IMR-90 (cell line): ENCODE measurements at regions not wholly inside any gene's neighbourhood (a gene's known extent, or its start where the extent isn't known, plus 50 kb on each side); places are given as distances from the start of the nearest gene placed in this dataset.

Experiments used
- ATAC-seq: fragments of 200-7000 bp; cut with Tn5 transposase; 2 replicates; pipeline ENCODE4 v1.9.1; 2020; ENCODE audit warnings: low read depth, mild to moderate bottlenecking, moderate library complexity
- BruUV-seq: library from RNA; stranded (reverse); fragments of 400-500 nt; replicated peaks from 2 replicates; lab custom pipeline; 2021; lab: Mats Ljungman, UMichigan
- CTCF ChIA-PET: fragments of 300-600 bp; formaldehyde crosslinking; extraction: SDS; loops from one replicate; lab custom pipeline; 2021; ENCODE audit warnings: antibody characterized with exemption; lab: Yijun Ruan, JAX
- POLR2A ChIA-PET: fragments of 300-600 bp; sonication (Branson Sonifier 250); formaldehyde crosslinking; loops from one replicate; lab custom pipeline; 2022; ENCODE audit warnings: antibody characterized with exemption; ENCODE audit not compliant: unreplicated experiment; lab: Charles Lee
- DNase-seq: peaks from one replicate; pipeline ENCODE4 v3.0.0; 2013
- H2AFZ ChIP-seq: replicated peaks from 2 replicates; pipeline ENCODE3; 2013; ENCODE audit warnings: low read length, mild to moderate bottlenecking; ENCODE audit not compliant: poor library complexity
- H2AK5ac ChIP-seq: 2 replicates; pipeline ENCODE4 v1.6.1; 2013; ENCODE audit warnings: low read depth, low read length, inconsistent platforms
- H2AK9ac ChIP-seq: replicated peaks from 2 replicates; pipeline ENCODE3; 2013; ENCODE audit warnings: mild to moderate bottlenecking, low read depth, low read length, moderate library complexity; ENCODE audit not compliant: poor library complexity
- H2BK120ac ChIP-seq: 2 replicates; pipeline ENCODE4 v1.6.1; 2013; ENCODE audit warnings: low read depth, low read length, inconsistent platforms
- H2BK15ac ChIP-seq: 3 replicates; pipeline ENCODE4 v1.6.1; 2013; ENCODE audit warnings: low read depth, low read length, inconsistent platforms
- H2BK20ac ChIP-seq: 2 replicates; pipeline ENCODE4 v1.6.1; 2013; ENCODE audit warnings: low read depth, mild to moderate bottlenecking, inconsistent platforms, low read length, moderate library complexity
- H2BK5ac ChIP-seq: 2 replicates; pipeline ENCODE4 v1.6.1; 2013; ENCODE audit warnings: mild to moderate bottlenecking, low read depth, low read length, inconsistent platforms; ENCODE audit not compliant: poor library complexity, severe bottlenecking
- H3K14ac ChIP-seq: replicated peaks from 2 replicates; pipeline ENCODE4 v1.6.1; 2013; ENCODE audit warnings: low read depth, low read length, inconsistent platforms
- H3K18ac ChIP-seq: 2 replicates; pipeline ENCODE4 v1.6.1; 2013; ENCODE audit warnings: low read depth, low read length, control low read depth
- H3K23ac ChIP-seq: 2 replicates; pipeline ENCODE4 v1.6.1; 2013; ENCODE audit warnings: low read depth, low read length, inconsistent platforms
- H3K27ac ChIP-seq: 2 replicates; pipeline ENCODE4 v1.5.1; 2013; ENCODE audit warnings: mild to moderate bottlenecking, control low read depth, low read length; ENCODE audit not compliant: insufficient read depth
- H3K27me3 ChIP-seq: 2 replicates; pipeline ENCODE4 v1.6.1; 2013; ENCODE audit warnings: low read length; ENCODE audit not compliant: control insufficient read depth, insufficient read depth
- H3K36me3 ChIP-seq: 2 replicates; pipeline ENCODE4 v1.6.1; 2013; ENCODE audit warnings: low read length, mixed read lengths; ENCODE audit not compliant: control insufficient read depth, insufficient read depth
- H3K4ac ChIP-seq: 2 replicates; pipeline ENCODE4 v1.6.1; 2013; ENCODE audit warnings: low read depth, low read length, inconsistent platforms
- H3K4me1 ChIP-seq: 2 replicates; pipeline ENCODE4 v1.6.1; 2013; ENCODE audit warnings: low read length, mixed read lengths; ENCODE audit not compliant: control insufficient read depth, insufficient read depth
- H3K4me2 ChIP-seq: 2 replicates; pipeline ENCODE4 v1.6.1; 2013; ENCODE audit warnings: low read depth, mild to moderate bottlenecking, control low read depth, low read length, moderate library complexity
- H3K4me3 ChIP-seq: 2 replicates; pipeline ENCODE4 v1.5.1; 2013; ENCODE audit warnings: low read depth, mild to moderate bottlenecking, control low read depth, low read length, moderate library complexity; ENCODE audit not compliant: insufficient read depth
- H3K56ac ChIP-seq: 2 replicates; pipeline ENCODE4 v1.6.1; 2013; ENCODE audit warnings: low read length, inconsistent platforms; ENCODE audit not compliant: insufficient read depth; ENCODE audit errors: extremely low read depth
- H3K79me1 ChIP-seq, 2 experiments: 2 replicates each; pipeline ENCODE4 v1.6.1; 2013; ENCODE audit warnings: low read length in 2 of 2, inconsistent platforms in 1 of 2, low read depth in 1 of 2
- H3K9ac ChIP-seq: 2 replicates; pipeline ENCODE4 v1.6.1; 2013; ENCODE audit warnings: low read depth, low read length, control low read depth
- H3K9me1 ChIP-seq: 2 replicates; pipeline ENCODE4 v1.6.1; 2013; ENCODE audit warnings: low read length, inconsistent platforms; ENCODE audit not compliant: insufficient read depth
- H3K9me3 ChIP-seq: 2 replicates; pipeline ENCODE4 v1.6.1; 2013; ENCODE audit warnings: low read length; ENCODE audit not compliant: control insufficient read depth, insufficient read depth
- H4K20me1 ChIP-seq: 2 replicates; pipeline ENCODE4 v1.6.1; 2013; ENCODE audit warnings: low read length, inconsistent platforms; ENCODE audit not compliant: insufficient read depth
- H4K5ac ChIP-seq: 2 replicates; pipeline ENCODE4 v1.6.1; 2013; ENCODE audit warnings: mild to moderate bottlenecking, low read depth, low read length, control low read depth
- H4K8ac ChIP-seq, 2 experiments: 2 replicates each; pipeline ENCODE4 v1.6.1; 2013; ENCODE audit warnings: low read depth in 2 of 2, low read length in 2 of 2, control low read depth in 1 of 2, inconsistent platforms in 1 of 2
- H4K91ac ChIP-seq: 2 replicates; pipeline ENCODE4 v1.6.1; 2013; ENCODE audit warnings: low read depth, low read length, inconsistent platforms; ENCODE audit not compliant: insufficient read depth
- BHLHE40 ChIP-seq: fragments of 150-350 bp; IDR thresholded peaks from 2 replicates; pipeline ENCODE4 v1.6.1; 2016; ENCODE audit warnings: mild to moderate bottlenecking, low read depth, low read length
- CHD1 ChIP-seq: IDR thresholded peaks from 2 replicates; pipeline ENCODE4 v1.6.1; 2012; ENCODE audit warnings: low read depth, low read length, improper control_type of control experiment
- MAFK ChIP-seq: IDR thresholded peaks from 2 replicates; pipeline ENCODE4 v1.6.1; 2012; ENCODE audit warnings: low read depth, low read length, improper control_type of control experiment
- MXI1 ChIP-seq: IDR thresholded peaks from 2 replicates; pipeline ENCODE4 v1.6.1; 2012; ENCODE audit warnings: low read depth, mild to moderate bottlenecking, low read length, moderate library complexity, borderline replicate concordance
- POLR2A ChIP-seq: IDR thresholded peaks from 2 replicates; pipeline ENCODE4 v1.6.1; 2012; ENCODE audit warnings: mild to moderate bottlenecking, low read depth, low read length
- RAD21 ChIP-seq: IDR thresholded peaks from 2 replicates; pipeline ENCODE4 v1.6.1; 2012; ENCODE audit warnings: low read length, improper control_type of control experiment
- RCOR1 ChIP-seq: IDR thresholded peaks from 2 replicates; pipeline ENCODE4 v1.6.1; 2012; ENCODE audit warnings: mild to moderate bottlenecking, low read length, improper control_type of control experiment; ENCODE audit not compliant: insufficient replicate concordance
- WGBS, 2 experiments: methylation state at CpG; one replicate each; pipeline versions ENCODE4 v1.1.5 to v1.1.7; 2013; ENCODE audit warnings: missing lambda C conversion rate in 2 of 2; ENCODE audit not compliant: insufficient read length in 1 of 2; ENCODE audit errors: extremely low coverage in 2 of 2; 5-methylcytosine and 5-hydroxymethylcytosine counted together
- dilution Hi-C: fragments of 300-500 bp; cut with HindIII; formaldehyde crosslinking; loops from one replicate; pipeline ENCODE4 v1.14.3; 2018; ENCODE audit warnings: low sequenced_read_pairs; ENCODE audit not compliant: unreplicated experiment
- in situ Hi-C: fragments of 300-500 bp; cut with MboI; formaldehyde crosslinking; loops from 3 replicates; pipeline ENCODE4 v1.14.3; 2019; ENCODE audit warnings: low sequenced_read_pairs, inconsistent platforms, mixed read lengths
- intact Hi-C: fragments of 100-400 bp; cut with micrococcal nuclease; formaldehyde crosslinking; loops from 2 replicates; pipeline ENCODE4 v1.10.0; 2022
- TF ChIP-seq, protein P1 (sequence below): conservative IDR thresholded peaks from 2 replicates; pipeline ENCODE4 v1.5.1; 2012; ENCODE audit warnings: mild to moderate bottlenecking, low read depth, low read length, improper control_type of control experiment
- TF ChIP-seq, protein P2 (sequence below): fragments of 150-350 bp; IDR thresholded peaks from 2 replicates; pipeline ENCODE4 v1.6.1; 2017; ENCODE audit warnings: mild to moderate bottlenecking, antibody characterized with exemption, low read length, low read depth
- TF ChIP-seq, protein P3 (sequence below): fragments of 150-350 bp; IDR thresholded peaks from 2 replicates; pipeline ENCODE4 v1.6.1; 2016; ENCODE audit warnings: low read depth, mild to moderate bottlenecking, low read length, moderate library complexity, borderline replicate concordance

DNA sequence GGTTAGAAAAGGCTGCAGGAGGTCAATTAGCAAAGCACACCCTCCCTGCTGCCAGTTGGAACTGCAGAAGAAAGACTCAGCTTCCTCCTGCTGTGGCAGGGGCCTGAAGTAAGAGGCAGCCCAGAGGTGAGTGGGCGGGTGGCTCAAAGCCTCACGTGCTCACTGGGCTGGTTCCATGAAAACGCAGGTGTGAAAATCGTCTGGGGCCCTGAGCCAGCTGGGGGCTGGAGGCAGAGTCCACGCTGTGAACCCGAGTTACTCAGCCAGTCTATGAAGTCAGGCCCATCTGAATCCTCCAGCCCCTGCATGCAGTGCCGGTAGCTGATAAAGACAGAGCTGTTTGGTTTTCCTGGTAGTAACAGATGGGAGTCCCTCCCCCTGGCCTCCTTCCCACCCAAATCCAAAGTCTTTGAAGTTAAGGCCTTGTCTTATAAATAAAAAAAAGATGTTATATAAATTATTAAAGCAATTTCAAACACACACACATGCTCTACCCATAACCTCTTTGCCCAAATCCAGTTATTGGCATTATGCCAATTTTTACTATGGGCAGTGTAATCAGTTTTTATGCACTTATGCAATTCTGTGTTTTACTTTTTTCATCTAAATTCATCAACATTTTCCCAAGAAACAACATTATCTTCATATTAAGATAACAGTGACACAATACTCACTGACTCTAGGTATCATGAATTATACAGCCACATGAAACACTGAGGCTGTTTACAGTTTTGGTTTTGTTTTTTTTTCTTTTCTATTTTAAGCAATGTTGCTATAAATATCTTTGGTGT lies 57.9 kb upstream of the PNMA1 start (continued):
- TF ChIP-seq RAD21 (no peak), MAFK (0 out of 2 replicates have a peak, but pooled peaks have one; percentile 9)

GRCh38 chr14:73770977-73771847 lies 57.0 kb upstream of the PNMA1 start:
- Histone ChIP-seq H2BK5ac (no peak overlapping the region), H3K36me3 (no peaks in the 10 kb centered on the region), H3K27me3 (no peaks in the 10 kb centered on the region), H2BK120ac (no peak overlapping the region), H3K4ac (no peak overlapping the region), H2AK5ac (peak overlapping the region; percentile 11; the same call in 1 of the 2 replicates), H3K4me3 (no peak overlapping the region), H3K9me1 (peaks cover 36% of the 10 kb centered on the region), H3K18ac (no peak overlapping the region), H2BK15ac (peak overlapping the region; percentile 6; the same call in 1 of the 3 replicates), H3K56ac (no peak overlapping the region), H3K9me3 (no peaks in the 10 kb centered on the region), H4K5ac (no peak overlapping the region), H3K27ac (0 out of 2 replicates have a peak overlapping the region, but pooled peaks have one; percentile 9), H2BK20ac (no peak overlapping the region), H3K23ac (no peak overlapping the region), H3K9ac (no peak overlapping the region), H3K4me2 (peak overlapping the region; percentile 36; the same call in 1 of the 2 replicates), H2AK9ac (no peak overlapping the region), H3K14ac (no peak overlapping the region), H4K91ac (no peak overlapping the region), H4K20me1 (peaks cover 84% of the 10 kb centered on the region), H2AFZ (no peak overlapping the region), H4K8ac (no peak overlapping the region), H3K79me1 (peaks cover 51 to 86% of the 10 kb centered on the region in 2 experiments), H3K4me1 (peaks cover 23% of the 10 kb centered on the region)
- intact Hi-C loops = no loop called here
- whole genome bisulfite sequencing, 2 experiments = 100% methylated on average over 2 of the region's 18 CpGs; no CpG with 5 or more reads in 1 of the 2 experiments
- dilution Hi-C loops = no loop called here
- ChIA-PET CTCF (no interaction called here), POLR2A (no interaction called here)
- BruUV-seq = no TSS peak
- DNase-seq (no peak), ATAC-seq (no peak)
- in situ Hi-C loops = no loop called here
- no peak for TF ChIP-seq CHD1
- TF ChIP-seq, protein P1, sequence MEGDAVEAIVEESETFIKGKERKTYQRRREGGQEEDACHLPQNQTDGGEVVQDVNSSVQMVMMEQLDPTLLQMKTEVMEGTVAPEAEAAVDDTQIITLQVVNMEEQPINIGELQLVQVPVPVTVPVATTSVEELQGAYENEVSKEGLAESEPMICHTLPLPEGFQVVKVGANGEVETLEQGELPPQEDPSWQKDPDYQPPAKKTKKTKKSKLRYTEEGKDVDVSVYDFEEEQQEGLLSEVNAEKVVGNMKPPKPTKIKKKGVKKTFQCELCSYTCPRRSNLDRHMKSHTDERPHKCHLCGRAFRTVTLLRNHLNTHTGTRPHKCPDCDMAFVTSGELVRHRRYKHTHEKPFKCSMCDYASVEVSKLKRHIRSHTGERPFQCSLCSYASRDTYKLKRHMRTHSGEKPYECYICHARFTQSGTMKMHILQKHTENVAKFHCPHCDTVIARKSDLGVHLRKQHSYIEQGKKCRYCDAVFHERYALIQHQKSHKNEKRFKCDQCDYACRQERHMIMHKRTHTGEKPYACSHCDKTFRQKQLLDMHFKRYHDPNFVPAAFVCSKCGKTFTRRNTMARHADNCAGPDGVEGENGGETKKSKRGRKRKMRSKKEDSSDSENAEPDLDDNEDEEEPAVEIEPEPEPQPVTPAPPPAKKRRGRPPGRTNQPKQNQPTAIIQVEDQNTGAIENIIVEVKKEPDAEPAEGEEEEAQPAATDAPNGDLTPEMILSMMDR = no peak
- no peak for TF ChIP-seq MXI1
- no peak for TF ChIP-seq MAFK
- TF ChIP-seq RCOR1 = no peak
- TF ChIP-seq, protein P2, sequence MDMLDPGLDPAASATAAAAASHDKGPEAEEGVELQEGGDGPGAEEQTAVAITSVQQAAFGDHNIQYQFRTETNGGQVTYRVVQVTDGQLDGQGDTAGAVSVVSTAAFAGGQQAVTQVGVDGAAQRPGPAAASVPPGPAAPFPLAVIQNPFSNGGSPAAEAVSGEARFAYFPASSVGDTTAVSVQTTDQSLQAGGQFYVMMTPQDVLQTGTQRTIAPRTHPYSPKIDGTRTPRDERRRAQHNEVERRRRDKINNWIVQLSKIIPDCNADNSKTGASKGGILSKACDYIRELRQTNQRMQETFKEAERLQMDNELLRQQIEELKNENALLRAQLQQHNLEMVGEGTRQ = no peak
- no peak for TF ChIP-seq POLR2A
- no peak for TF ChIP-seq RAD21
- TF ChIP-seq BHLHE40 = no peak
- TF ChIP-seq, protein P3, sequence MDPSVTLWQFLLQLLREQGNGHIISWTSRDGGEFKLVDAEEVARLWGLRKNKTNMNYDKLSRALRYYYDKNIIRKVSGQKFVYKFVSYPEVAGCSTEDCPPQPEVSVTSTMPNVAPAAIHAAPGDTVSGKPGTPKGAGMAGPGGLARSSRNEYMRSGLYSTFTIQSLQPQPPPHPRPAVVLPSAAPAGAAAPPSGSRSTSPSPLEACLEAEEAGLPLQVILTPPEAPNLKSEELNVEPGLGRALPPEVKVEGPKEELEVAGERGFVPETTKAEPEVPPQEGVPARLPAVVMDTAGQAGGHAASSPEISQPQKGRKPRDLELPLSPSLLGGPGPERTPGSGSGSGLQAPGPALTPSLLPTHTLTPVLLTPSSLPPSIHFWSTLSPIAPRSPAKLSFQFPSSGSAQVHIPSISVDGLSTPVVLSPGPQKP = no peak
